ENCODE measurements at regions not wholly inside any gene's neighbourhood (a gene's known extent, or its start where the extent isn't known, plus 50 kb on each side); places are given as distances from the start of the nearest gene placed in this dataset.

GRCh38 chr1:185420588-185421081 lies 103.6 kb upstream of the IVNS1ABP start:
- TF ChIP-seq CTCF (IDR thresholded peaks at IDR 0.05; ENCODE audit: low read length), result no peak
- TF ChIP-seq EZH2phosphoT487 (IDR thresholded peaks at IDR 0.05; ENCODE audit: low read length), result no peak
